HFF-Myc (cell line): ENCODE measurements at regions not wholly inside any gene's neighbourhood (a gene's known extent, or its start where the extent isn't known, plus 50 kb on each side); places are given as distances from the start of the nearest gene placed in this dataset.

Experiments
- DNase-seq: peaks from one replicate; pipeline ENCODE4 v3.0.0-alpha.2; 2011; ENCODE audit warnings: low read depth; ENCODE audit errors: extremely low read depth
- H3K4me3 ChIP-seq: replicated peaks from 2 replicates; pipeline ENCODE4 v1.5.1; 2011; ENCODE audit warnings: low read depth, mild to moderate bottlenecking, control low read depth, low read length
- CTCF ChIP-seq: IDR thresholded peaks from 2 replicates; pipeline ENCODE4 v1.5.1; 2012; ENCODE audit warnings: mild to moderate bottlenecking, low read depth, low read length, control low read depth; ENCODE audit errors: missing control alignments

DNA sequence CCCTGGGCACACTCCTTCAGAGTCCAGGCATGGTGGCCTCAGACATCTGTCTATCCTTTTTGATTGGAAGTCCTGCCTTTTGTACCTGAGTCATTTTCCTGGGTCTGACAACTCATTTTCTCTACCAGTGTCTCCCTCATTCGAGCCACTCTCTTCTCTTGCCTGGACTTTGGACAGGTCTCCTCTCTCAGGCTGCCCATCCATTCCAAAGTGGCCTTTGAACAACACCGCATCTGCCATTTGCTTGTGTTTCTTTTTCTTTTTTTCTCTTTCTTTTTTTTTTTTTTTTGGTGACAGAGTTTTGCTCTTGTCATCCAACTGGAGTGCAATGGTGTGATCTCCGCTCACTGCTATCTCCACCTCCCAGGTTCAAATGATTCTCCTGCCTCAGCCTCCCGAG is 142.1 kb upstream of the COBL start:
- no peak for DNase-seq
- TF ChIP-seq CTCF: no peak
- no peak overlapping the region for H3K4me3 ChIP-seq

DNA sequence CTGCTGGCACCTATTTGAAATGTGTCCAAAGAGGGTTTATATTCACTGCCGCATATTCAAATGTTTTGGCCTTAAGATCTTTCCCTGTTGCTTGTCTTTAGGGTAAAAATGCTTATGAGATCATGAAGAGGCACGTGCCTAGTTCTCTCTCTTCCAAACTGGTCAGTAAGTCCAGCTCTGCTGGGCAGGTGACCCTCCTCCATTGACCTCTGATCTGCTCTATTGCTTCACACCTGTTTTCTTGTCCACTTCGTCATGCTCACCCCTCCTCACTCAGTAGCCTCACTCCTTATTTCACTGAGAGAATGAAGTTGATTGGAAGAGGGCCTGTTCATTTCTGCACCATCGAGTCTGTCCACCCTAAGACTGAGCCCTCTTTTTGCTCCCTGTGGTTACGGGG is 140.5 kb upstream of the COBL start:
- H3K4me3 ChIP-seq: no peak overlapping the region
- no peak for TF ChIP-seq CTCF
- no peak for DNase-seq

GRCh38 chr7:51456431-51457060 is 139.9 kb upstream of the COBL start:
- DNase-seq: no peak
- no peak for TF ChIP-seq CTCF
- no peak overlapping the region for H3K4me3 ChIP-seq

DNA sequence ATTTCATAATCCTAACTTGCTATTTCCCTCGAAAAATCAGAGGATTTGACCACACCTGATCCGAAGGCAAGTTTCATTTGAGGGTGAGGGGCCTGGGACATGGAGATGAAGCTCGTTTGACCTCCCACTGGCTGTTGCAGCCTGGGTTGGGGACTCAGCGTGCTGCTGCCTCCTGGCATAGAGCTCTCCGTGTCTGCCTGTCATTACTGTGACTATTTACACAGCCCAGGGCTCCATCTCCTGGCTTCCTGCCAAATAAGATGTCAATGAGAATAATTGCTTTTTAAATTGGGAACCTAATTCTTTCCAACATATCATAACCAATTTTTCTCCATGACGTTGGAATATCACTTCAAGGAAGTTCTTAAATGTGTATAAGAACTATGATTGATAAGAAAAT is 139.3 kb upstream of the COBL start:
- no peak overlapping the region for H3K4me3 ChIP-seq
- no peak for TF ChIP-seq CTCF
- no peak for DNase-seq

- TF ChIP-seq CTCF: no peak
- DNase-seq: no peak
These were observed 138.9 kb upstream of the COBL start for GRCh38 chr7:51455513-51455912.

GRCh38 chr7:51455086-51455485 is 138.5 kb upstream of the COBL start:
- TF ChIP-seq CTCF: no peak
- no peak for DNase-seq
- no peak overlapping the region for H3K4me3 ChIP-seq

More at GRCh38 chr7:51455513-51455912, 138.9 kb upstream of the COBL start:
- no peak overlapping the region for H3K4me3 ChIP-seq

DNA sequence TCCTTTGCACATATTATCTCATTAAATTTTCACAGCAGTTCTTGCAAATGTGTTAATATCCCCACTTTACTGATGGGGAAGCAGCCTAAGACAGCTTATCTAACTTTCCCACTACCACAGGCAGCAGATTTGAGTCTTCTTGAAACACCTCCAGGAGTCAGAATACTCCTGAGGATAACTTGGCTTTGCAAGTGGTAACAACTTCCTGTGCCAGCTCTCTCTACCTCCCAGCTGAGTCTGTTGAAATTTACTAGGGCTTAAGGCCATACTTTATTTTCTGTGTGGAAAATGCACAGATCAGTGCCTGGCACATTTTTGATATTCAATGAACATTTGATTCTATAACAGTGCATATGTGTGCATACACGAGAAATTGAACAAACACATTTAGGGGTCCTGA is 136.1 kb upstream of the COBL start:
- H3K4me3 ChIP-seq: no peak overlapping the region
- DNase-seq: no peak
- no peak for TF ChIP-seq CTCF
